NCI-H2171 treated with DMSO at 0.1 percent for 48 hours (cell line): ENCODE measurements at regions not wholly inside any gene's neighbourhood (a gene's known extent, or its start where the extent isn't known, plus 50 kb on each side); places are given as distances from the start of the nearest gene placed in this dataset.
"Not testable (repeated sequence)": the region's sequence is repeated elsewhere in the genome, so short reads cannot be mapped to it uniquely, and the experiment has no call there.

Experiments
- DNase-seq: peaks from one replicate; lab custom pipeline; 2025; lab: John Stamatoyannopoulos, UW

DNA sequence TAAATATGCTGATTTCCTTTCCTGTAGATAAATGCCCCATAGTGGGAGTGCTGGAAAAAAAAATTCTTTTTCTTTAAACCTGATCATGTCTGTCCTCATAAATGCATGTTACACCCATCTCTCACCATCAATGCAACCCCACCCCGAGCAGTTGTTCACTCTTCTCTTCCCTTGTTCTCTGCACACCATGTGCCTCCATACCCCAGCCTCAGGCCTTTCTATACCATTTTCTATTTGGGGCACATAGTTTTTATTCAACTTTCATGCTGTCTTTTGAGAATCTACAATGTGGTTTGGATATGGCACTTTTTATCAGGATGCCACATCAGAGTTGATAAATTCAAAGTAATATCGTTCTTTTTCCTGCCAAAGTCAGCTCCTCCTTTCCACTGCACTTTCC is 202.6 kb downstream of the POTED start:
- not testable (repeated sequence) for DNase-seq

DNA sequence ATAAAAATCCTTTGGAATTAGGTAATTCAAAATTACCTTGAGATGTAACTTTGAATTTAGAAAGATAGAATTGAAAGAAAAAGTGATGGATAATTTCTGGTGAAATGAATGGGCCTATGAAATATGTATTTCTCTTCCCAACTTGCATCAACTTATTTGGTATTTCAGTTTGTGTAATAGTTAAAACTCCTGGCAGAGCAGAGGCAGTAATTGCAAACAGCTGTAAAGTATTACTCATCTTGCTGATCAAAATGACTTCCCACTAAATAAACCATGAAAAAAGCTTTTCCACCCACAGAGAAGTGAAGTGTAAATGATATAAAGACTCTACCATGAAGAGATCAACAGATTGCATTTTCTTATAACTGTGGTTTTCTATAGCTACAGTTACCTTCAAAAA is 201.0 kb downstream of the POTED start:
- DNase-seq, result not testable (repeated sequence)

DNA sequence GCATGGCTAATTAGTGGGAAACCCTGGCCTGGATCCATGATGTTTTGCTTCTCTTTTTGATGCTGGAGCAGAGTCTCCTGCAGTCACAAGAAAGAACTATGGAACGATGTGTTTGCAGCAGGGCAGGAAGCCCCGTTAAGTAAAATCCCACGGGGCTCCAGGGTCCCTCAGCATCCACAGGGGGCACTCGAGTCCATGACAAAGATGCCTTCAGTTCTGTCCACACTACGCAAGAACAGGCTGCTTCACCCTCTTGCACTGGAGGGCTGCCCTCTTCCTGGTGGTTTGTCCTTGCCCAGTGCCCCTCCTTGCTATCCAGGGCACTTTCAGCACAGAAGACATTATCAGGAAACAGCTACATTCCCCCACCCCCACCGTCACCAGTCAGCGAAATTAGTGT is 196.9 kb downstream of the POTED start:
- DNase-seq, result not testable (repeated sequence)

DNA sequence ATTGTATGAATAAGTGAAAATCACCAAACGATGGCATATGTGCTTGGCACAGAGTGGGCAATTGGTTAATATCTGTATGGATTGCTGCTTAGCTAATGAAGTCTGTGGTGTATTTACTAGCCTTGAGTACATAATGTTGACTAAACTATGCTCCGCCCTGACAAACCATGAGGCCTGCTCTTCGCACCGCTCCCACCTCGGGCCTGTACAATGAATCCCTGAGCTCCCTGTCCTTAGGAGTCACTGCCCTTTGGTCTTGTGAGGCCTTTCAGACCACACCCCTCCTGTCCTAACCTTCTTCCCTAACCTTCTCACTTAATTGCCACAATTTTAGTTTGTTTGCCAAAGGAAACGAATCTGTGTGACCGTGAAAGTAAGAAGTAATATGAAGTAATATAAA is 193.2 kb downstream of the POTED start:
- not testable (repeated sequence) for DNase-seq
